NCI-H1694 treated with DMSO at 0.1 percent for 48 hours (cell line): ENCODE measurements at regions not wholly inside any gene's neighbourhood (a gene's known extent, or its start where the extent isn't known, plus 50 kb on each side); places are given as distances from the start of the nearest gene placed in this dataset.
"Not testable (repeated sequence)": the region's sequence is repeated elsewhere in the genome, so short reads cannot be mapped to it uniquely, and the experiment has no call there.

Experiments
- DNase-seq: peaks from one replicate; lab custom pipeline; 2025; lab: John Stamatoyannopoulos, UW

- not testable (repeated sequence) for DNase-seq
Observed at GRCh38 chr1:83395130-83395529, 603.8 kb downstream of the TTLL7 start.

DNA sequence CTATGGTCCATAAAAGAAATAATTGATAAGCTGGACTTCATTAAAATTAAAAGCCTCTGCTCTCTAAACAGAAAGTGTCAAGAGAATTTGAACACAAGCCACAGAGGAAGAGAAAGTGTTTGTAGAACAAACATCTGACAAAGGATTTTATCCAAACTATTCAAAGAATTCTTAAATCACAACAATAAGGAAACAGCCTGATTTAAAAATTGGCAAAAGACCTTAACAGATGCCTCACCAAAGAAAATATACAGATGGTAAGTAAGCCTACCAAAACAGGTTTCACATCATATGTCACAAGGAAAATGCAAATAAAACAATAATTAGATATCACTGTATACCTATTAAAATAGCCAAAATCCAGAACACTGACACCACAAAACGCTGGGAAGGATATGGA, 612.0 kb downstream of the TTLL7 start:
- not testable (repeated sequence) for DNase-seq

DNA sequence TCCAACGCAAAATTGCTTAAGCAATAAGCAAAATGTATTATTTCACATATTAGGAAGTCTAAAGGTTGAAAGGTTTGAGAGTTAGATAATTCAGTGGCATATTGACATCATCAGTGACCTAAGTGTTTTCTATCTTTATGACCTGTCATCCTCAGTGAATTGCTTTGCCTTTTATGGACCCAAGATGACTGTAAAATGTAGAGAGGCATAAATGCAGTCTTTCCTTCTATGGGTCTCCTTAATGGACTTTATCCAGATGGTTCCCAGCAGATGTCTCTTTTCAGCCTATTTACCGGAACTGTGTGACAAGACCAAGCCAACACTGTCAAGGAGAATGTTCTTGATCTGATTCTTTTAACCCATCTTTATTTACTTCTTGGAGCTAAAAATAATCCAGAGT, 615.8 kb downstream of the TTLL7 start:
- DNase-seq = not testable (repeated sequence)

DNA sequence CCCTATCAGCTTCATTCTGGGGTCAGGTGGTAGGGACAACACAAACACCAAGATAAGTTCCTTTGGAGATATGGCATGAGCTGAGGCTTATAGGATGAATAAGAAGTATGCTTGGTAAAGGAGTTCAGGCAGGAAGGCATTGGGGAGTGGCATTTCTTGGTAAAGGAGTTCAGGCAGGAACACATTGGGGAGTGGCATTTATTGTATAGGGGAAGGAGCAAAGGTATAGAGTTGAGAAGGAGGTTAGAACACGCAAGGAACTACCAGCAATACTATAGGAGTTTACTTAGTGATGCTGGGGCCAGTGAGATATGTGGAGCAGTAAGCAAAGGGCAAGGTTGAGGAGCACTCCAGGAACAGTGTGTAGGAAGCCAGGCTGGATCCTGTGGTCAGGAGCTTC, 625.9 kb downstream of the TTLL7 start:
- not testable (repeated sequence) for DNase-seq

DNA sequence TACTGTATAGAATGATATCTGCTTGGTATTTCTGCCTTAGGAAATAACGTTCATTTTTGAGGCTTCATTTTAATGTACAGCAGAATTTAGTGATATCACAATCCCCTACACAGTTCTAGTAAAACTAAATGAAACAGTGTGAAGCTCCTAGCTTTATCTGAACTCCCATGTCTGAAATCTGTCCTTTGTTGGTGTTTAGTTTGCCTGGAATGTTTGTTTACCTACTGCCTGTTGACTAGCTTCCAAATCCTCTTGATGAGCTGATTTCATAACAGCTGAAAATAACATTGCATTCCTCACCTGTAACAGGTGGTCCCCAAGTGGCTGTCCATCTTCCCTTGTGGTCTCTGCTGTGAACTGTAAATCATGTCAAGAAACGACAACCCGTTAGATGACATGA, 629.1 kb downstream of the TTLL7 start:
- not testable (repeated sequence) for DNase-seq

DNA sequence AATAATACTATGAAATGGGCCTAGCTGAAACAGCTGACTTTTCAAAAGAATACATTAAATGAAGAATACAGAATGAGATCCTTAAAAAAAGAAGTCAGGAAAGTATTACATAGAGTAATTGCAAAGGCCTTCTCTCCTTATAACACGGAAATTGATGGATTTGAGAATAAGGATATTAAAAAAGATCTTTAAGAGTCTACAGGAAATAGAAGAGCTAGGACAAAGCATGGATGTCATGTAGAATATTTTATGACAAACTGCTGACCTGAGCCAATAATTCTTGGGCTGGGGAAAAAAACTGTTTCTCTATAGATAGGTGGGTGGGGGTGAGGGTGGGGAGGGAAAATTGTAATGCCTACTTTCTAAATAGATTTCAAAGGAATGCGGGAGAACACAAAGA, 633.6 kb downstream of the TTLL7 start:
- not testable (repeated sequence) for DNase-seq

DNA sequence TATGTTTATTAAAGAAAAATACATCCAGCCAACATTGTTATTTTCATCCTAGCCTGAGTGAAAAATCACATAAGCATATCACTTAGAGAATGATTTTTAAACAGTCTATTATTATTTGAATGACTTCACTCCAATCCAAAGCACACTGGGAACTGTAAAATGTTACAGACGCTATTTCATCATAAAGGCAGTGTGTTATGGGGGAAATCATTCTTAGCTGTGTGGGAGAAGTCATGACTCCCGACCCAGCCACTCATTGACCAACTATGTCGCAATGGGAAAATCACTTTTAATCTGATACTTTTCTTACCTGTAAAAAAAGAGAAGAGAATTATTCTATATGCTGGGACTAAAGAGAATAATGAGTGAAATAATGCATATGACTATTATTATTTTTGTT, 653.6 kb downstream of the TTLL7 start:
- DNase-seq = not testable (repeated sequence)

DNA sequence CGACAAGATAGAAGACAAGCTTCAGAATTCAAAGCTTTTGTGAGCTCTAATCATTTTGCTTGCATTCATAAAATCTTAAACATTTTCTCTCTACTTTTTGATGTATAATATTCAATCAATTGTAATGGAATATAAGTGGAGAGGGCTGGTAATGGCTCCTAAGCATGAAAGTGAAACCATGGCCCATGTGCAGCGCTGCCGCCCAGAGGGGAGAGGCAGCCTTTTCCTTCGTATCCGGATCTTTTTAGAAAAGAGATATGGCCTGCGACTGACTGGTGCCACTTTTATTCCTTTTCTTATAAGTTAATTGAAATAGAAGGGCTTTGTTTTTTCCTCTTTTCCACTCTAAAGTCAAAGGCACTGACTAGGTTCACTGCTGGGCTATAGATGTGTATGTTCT, 655.2 kb downstream of the TTLL7 start:
- DNase-seq = not testable (repeated sequence)

GRCh38 chr1:83342995-83343394, 655.9 kb downstream of the TTLL7 start:
- DNase-seq = not testable (repeated sequence)

GRCh38 chr1:83332308-83332707, 666.6 kb downstream of the TTLL7 start:
- DNase-seq = not testable (repeated sequence)

GRCh38 chr1:83318366-83318765, 680.6 kb downstream of the TTLL7 start:
- DNase-seq = no peak

DNA sequence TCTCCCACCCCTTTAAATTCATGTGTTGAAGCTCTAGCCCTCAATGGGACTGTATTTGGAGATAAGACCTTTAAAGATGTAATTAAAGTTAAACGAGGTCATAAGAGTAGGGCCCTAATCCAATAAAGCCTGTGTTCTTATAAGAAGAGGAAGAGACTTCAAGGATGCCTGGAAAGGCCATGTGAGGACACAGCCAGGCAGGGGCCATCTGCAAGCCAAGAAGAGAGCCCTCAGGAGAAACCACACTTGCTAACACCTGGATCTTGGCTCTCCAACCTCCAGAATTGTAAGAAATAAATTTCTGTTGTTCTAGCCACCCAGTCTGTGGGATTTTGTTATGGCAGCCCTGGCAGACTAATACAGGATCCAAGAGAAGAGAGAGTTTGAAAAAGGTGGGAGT, 683.5 kb downstream of the TTLL7 start:
- DNase-seq = not testable (repeated sequence)

DNA sequence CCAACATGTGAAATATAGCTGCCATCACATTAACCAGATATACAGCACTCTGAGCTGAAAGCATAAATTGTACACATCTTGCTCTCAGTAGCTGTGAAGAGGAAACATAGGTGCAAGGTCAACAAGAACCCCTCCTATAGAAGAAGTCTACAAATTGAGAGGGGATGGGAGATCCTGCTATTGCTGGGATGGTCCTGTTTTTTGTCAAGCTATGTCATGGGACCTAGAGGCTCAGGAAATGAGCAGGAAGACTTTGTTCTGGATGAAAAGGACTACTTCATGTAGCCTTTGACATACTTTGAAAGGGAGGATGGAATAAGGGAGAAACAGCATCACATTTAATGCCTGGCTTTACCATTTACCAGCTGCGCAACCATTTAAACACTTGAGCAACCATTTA, 688.8 kb downstream of the TTLL7 start:
- not testable (repeated sequence) for DNase-seq

DNA sequence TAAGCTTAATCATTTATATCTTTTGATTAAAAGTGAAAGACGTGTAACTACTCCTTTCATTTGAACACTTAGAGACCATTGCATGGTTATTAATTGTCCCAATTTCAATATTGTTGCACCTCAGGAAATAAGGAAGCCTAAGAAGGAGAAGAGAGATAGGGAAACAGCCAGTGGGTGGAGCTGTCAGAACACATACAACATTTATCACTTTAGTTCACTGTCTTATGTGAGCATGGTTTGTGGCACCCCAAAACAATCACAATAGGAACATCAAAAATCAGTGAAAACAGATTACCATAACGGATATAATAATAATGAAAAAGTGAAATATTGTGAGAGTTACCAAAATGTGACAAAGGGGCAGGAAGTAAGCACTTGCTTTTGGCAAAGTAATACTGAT, 689.9 kb downstream of the TTLL7 start:
- not testable (repeated sequence) for DNase-seq

DNA sequence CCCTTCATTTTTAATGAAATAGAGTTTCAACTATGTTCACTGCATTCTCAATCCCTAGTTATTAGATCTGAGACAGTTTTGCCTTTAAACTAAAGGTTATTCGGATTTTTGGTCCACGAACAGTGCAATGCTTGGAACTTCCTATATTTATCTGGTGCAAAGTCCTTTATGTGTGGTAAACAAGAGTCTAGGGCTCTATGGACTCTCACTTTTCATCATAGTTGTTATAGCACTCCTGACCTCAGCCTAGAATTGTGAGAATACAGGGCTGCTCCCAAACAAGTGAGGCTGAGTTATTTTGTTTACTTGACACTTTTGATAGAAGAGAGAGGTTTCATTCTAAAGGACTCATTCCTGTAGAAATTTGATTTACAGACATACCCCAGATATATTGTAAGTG, 692.1 kb downstream of the TTLL7 start:
- DNase-seq = not testable (repeated sequence)

- DNase-seq = not testable (repeated sequence)
Observed at GRCh38 chr1:83295594-83295993, 703.3 kb downstream of the TTLL7 start.

- not testable (repeated sequence) for DNase-seq
Observed at GRCh38 chr1:83287391-83287790, 711.5 kb downstream of the TTLL7 start.

DNA sequence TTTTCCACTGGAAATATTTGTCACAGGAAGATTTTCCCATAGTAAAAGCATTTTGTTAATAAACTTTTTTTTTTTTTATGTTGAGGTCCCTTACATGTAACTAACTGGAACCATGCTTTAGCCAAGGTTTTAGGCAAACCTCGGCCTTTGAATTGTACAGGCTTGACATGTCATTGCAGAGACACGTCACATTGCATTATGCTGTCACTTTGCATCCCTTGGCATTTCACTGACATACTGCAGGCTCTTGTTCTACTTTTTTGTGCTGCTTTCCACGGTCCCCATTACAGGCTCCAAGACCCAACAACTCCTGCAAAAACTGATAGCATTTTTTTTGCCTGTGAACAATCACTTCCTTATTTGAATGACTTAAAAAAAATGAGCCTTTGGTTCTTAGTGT, 724.3 kb downstream of the TTLL7 start:
- not testable (repeated sequence) for DNase-seq

GRCh38 chr1:83272484-83272883, 726.4 kb downstream of the TTLL7 start:
- DNase-seq = not testable (repeated sequence)

GRCh38 chr1:83271834-83272233, 727.1 kb downstream of the TTLL7 start:
- DNase-seq = not testable (repeated sequence)

- DNase-seq = not testable (repeated sequence)
Observed at GRCh38 chr1:83270801-83271200, 728.1 kb downstream of the TTLL7 start.

DNA sequence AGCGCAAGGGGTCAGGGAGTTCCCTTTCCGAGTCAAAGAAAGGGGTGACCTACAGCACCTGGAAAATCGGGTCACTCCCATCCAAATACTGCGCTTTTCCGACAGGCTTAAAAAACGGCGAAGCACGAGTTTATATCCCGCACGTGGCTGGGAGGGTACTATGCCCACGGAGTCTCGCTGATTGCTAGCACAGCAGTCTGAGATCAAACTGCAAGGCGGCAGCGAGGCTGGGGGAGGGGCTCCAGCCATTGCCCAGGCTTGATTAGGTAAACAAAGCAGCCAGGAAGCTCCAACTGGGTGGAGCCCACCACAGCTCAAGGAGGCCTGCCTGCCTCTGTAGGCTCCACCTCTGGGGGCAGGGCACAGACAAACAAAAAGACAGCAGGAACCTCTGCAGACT, 735.1 kb downstream of the TTLL7 start:
- DNase-seq = not testable (repeated sequence)

GRCh38 chr1:83251687-83252086, 747.2 kb downstream of the TTLL7 start:
- DNase-seq = not testable (repeated sequence)

DNA sequence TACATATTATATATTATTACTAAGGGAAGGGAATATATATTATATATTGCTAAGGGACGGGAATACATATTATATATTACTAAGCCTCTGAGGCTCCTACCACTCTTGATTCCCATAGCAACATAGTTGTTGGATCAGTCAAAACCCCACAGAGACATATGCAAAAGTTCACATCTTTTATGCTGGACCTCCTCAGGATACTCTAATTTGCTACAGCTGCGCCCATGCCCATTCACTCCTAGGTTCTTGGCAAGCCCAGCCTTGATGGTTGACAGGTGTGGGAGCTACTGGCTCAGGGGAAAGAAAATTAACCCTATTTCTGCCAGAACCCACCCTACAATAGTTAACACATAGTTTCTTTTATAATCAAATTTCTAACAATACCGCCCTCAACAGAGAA, 752.2 kb downstream of the TTLL7 start:
- not testable (repeated sequence) for DNase-seq

DNA sequence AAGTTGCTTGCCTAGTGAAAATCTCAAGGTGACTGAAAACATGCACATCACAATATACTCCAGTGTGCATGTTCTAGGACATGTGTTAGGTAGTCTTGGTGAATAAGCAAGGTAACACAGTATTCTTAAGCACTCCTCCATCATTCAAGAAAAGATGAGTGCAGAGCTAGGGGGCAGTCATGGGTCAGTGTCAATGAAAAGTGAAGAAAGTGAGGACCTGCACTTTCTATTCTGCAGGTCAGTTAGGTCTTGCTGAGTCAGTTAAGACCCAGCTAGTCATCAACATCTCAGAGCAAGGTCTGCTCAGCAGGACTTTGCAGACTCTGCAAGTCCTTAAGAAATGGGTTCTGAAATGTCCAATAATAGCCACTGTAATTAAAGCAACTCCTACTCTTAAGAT, 754.1 kb downstream of the TTLL7 start:
- DNase-seq = not testable (repeated sequence)
